DMS153 treated with DMSO at 0.1 percent for 48 hours (cell line): ENCODE measurements at regions not wholly inside any gene's neighbourhood (a gene's known extent, or its start where the extent isn't known, plus 50 kb on each side); places are given as distances from the start of the nearest gene placed in this dataset.
"Not testable (repeated sequence)": the region's sequence is repeated elsewhere in the genome, so short reads cannot be mapped to it uniquely, and the experiment has no call there.

Experiments
- DNase-seq: peaks from one replicate; lab custom pipeline; 2025; ENCODE audit not compliant: unreplicated experiment; lab: John Stamatoyannopoulos, UW

GRCh38 chr22:33142282-33143055, 84.3 kb upstream of the SYN3 start:
- no peak for DNase-seq

- DNase-seq, result no peak
These were observed 81.8 kb upstream of the SYN3 start for GRCh38 chr22:33139937-33140336.

GRCh38 chr22:33138333-33138732, 80.2 kb upstream of the SYN3 start:
- DNase-seq, result not testable (repeated sequence)

GRCh38 chr22:33130473-33130872, 72.3 kb upstream of the SYN3 start:
- DNase-seq, result no peak

- DNase-seq, result no peak
These were observed 71.4 kb upstream of the SYN3 start for GRCh38 chr22:33129621-33130020.

GRCh38 chr22:33126881-33127280, 68.7 kb upstream of the SYN3 start:
- peak; percentile 31 for DNase-seq

GRCh38 chr22:33124471-33124870, 66.3 kb upstream of the SYN3 start:
- no peak for DNase-seq

- DNase-seq, result not testable (repeated sequence)
These were observed 64.3 kb upstream of the SYN3 start for GRCh38 chr22:33122439-33122838.

- no peak for DNase-seq
These were observed 60.9 kb upstream of the SYN3 start for GRCh38 chr22:33119044-33119443.

GRCh38 chr22:33117821-33118220, 59.6 kb upstream of the SYN3 start:
- DNase-seq, result no peak

- DNase-seq, result no peak
These were observed 58.8 kb upstream of the SYN3 start for GRCh38 chr22:33116841-33117547.

- no peak for DNase-seq
These were observed 56.4 kb upstream of the SYN3 start for GRCh38 chr22:33114565-33114964.

GRCh38 chr22:33112580-33112979, 54.4 kb upstream of the SYN3 start:
- peak; percentile 82 for DNase-seq

GRCh38 chr22:33111491-33111890, 53.3 kb upstream of the SYN3 start:
- no peak for DNase-seq

- peak; percentile 7 for DNase-seq
These were observed 52.5 kb upstream of the SYN3 start for GRCh38 chr22:33110562-33111163.

GRCh38 chr22:33109514-33110430, 51.6 kb upstream of the SYN3 start:
- DNase-seq, result peak; percentile 6

GRCh38 chr22:33108037-33108436, 49.9 kb upstream of the SYN3 start:
- DNase-seq, result no peak
